H9 (cell line): ENCODE measurements at regions not wholly inside any gene's neighbourhood (a gene's known extent, or its start where the extent isn't known, plus 50 kb on each side); places are given as distances from the start of the nearest gene placed in this dataset.

Experiments
- DNase-seq: peaks from one replicate; pipeline ENCODE4 v3.0.0-alpha.2; 2017
- H2AFZ ChIP-seq: one replicate; pipeline ENCODE4 v1.6.1; 2013; ENCODE audit warnings: mild to moderate bottlenecking, low read length, control low read depth, moderate library complexity
- H2AK5ac ChIP-seq: 2 replicates; pipeline ENCODE4 v1.6.1; 2013; ENCODE audit warnings: low read length, control low read depth, mixed read lengths; ENCODE audit not compliant: insufficient read length
- H2BK120ac ChIP-seq: one replicate; pipeline ENCODE4 v1.6.1; 2013; ENCODE audit warnings: low read depth, mild to moderate bottlenecking, low read length, control low read depth, inconsistent platforms; ENCODE audit not compliant: poor library complexity, severe bottlenecking
- H2BK12ac ChIP-seq: 2 replicates; pipeline ENCODE4 v1.6.1; 2013; ENCODE audit warnings: low read length, control low read depth, mixed read lengths, low read depth; ENCODE audit not compliant: insufficient read length
- H2BK15ac ChIP-seq: 2 replicates; pipeline ENCODE4 v1.6.1; 2013; ENCODE audit warnings: low read depth, low read length, control low read depth
- H2BK20ac ChIP-seq: one replicate; pipeline ENCODE4 v1.6.1; 2013; ENCODE audit warnings: low read depth, mild to moderate bottlenecking, low read length, control low read depth, inconsistent platforms; ENCODE audit not compliant: poor library complexity, severe bottlenecking
- H2BK5ac ChIP-seq: 2 replicates; pipeline ENCODE4 v1.6.1; 2013; ENCODE audit warnings: low read length, control low read depth, mixed read lengths; ENCODE audit not compliant: insufficient read length
- H3K14ac ChIP-seq: 2 replicates; pipeline ENCODE4 v1.6.1; 2013; ENCODE audit warnings: low read length, control low read depth; ENCODE audit not compliant: insufficient read depth
- H3K18ac ChIP-seq: 2 replicates; pipeline ENCODE4 v1.6.1; 2013; ENCODE audit warnings: low read depth, mild to moderate bottlenecking, mixed read lengths, low read length, control low read depth; ENCODE audit not compliant: insufficient read length
- H3K23ac ChIP-seq: 2 replicates; pipeline ENCODE4 v1.6.1; 2013; ENCODE audit warnings: low read length, control low read depth, mixed read lengths, low read depth; ENCODE audit not compliant: insufficient read length
- H3K23me2 ChIP-seq: 2 replicates; pipeline ENCODE4 v1.6.1; 2013; ENCODE audit warnings: low read depth, mild to moderate bottlenecking, mixed read lengths, low read length, control low read depth; ENCODE audit not compliant: insufficient read length, poor library complexity, severe bottlenecking
- H3K27ac ChIP-seq: 2 replicates; pipeline ENCODE4 v1.5.1; 2013; ENCODE audit warnings: low read length, control low read depth, mixed read lengths, low read depth; ENCODE audit not compliant: insufficient read length
- H3K27me3 ChIP-seq: 2 replicates; pipeline ENCODE4 v1.6.1; 2013; ENCODE audit warnings: low read length, control low read depth, inconsistent platforms; ENCODE audit not compliant: insufficient read depth
- H3K4ac ChIP-seq: 2 replicates; pipeline ENCODE4 v1.6.1; 2013; ENCODE audit warnings: low read depth, mild to moderate bottlenecking, control low read depth, inconsistent platforms, low read length, moderate library complexity
- H3K4me1 ChIP-seq: 2 replicates; pipeline ENCODE4 v1.6.1; 2013; ENCODE audit warnings: low read length, control low read depth, inconsistent platforms; ENCODE audit not compliant: insufficient read depth
- H3K4me2 ChIP-seq: 2 replicates; pipeline ENCODE4 v1.6.1; 2013; ENCODE audit warnings: low read length, control low read depth, mixed read lengths; ENCODE audit not compliant: insufficient read length, insufficient read depth
- H3K56ac ChIP-seq: 2 replicates; pipeline ENCODE4 v1.6.1; 2013; ENCODE audit warnings: low read depth, mild to moderate bottlenecking, mixed read lengths, low read length, control low read depth; ENCODE audit not compliant: insufficient read length
- H3K79me1 ChIP-seq: 2 replicates; pipeline ENCODE4 v1.6.1; 2013; ENCODE audit warnings: low read depth, mild to moderate bottlenecking, moderate library complexity, low read length, control low read depth, inconsistent platforms; ENCODE audit not compliant: insufficient read depth, poor library complexity, severe bottlenecking
- H3K79me2 ChIP-seq: 2 replicates; pipeline ENCODE4 v1.6.1; 2013; ENCODE audit warnings: low read length, control low read depth, inconsistent platforms; ENCODE audit not compliant: insufficient read depth
- H3K9ac ChIP-seq: 2 replicates; pipeline ENCODE4 v1.6.1; 2013; ENCODE audit warnings: low read length, control low read depth, mixed read lengths; ENCODE audit not compliant: insufficient read length; ENCODE audit errors: extremely low read depth
- H3K9me3 ChIP-seq: one replicate; pipeline ENCODE4 v1.6.1; 2013; ENCODE audit warnings: low read depth, low read length, inconsistent platforms; ENCODE audit not compliant: control insufficient read depth
- H3T11ph ChIP-seq: one replicate; pipeline ENCODE4 v1.6.1; 2013; ENCODE audit warnings: mild to moderate bottlenecking, low read length, control low read depth, inconsistent platforms
- H4K20me1 ChIP-seq: one replicate; pipeline ENCODE4 v1.6.1; 2013; ENCODE audit not compliant: control insufficient read depth, insufficient read length, insufficient read depth
- H4K5ac ChIP-seq: 2 replicates; pipeline ENCODE4 v1.6.1; 2013; ENCODE audit warnings: low read depth, mild to moderate bottlenecking, mixed read lengths, low read length, control low read depth; ENCODE audit not compliant: insufficient read length
- H4K8ac ChIP-seq: replicated peaks from 2 replicates; pipeline ENCODE4 v1.6.1; 2013; ENCODE audit warnings: low read length, control low read depth, mixed read lengths, low read depth; ENCODE audit not compliant: insufficient read length
- H4K91ac ChIP-seq: 2 replicates; pipeline ENCODE4 v1.6.1; 2013; ENCODE audit warnings: low read depth, mild to moderate bottlenecking, moderate library complexity, mixed read lengths, low read length, control low read depth; ENCODE audit not compliant: insufficient read length
- H3K27ac Mint-ChIP-seq, 3 experiments: 2 replicates in 2 of 3; 3 replicates in 1 of 3; pipeline ENCODE4 v1.8.0; 2020 to 2021; ENCODE audit warnings: mixed read lengths in 3 of 3, mild to moderate bottlenecking in 1 of 3, moderate library complexity in 1 of 3
- H3K27me3 Mint-ChIP-seq: 2 replicates; pipeline ENCODE4 v1.8.0; 2021; ENCODE audit warnings: low read depth, mild to moderate bottlenecking, moderate library complexity, mixed read lengths
- H3K36me3 Mint-ChIP-seq, 3 experiments: 2 replicates in 2 of 3; 3 replicates in 1 of 3; pipeline ENCODE4 v1.8.0; 2020 to 2021; ENCODE audit warnings: low read depth in 3 of 3, mixed read lengths in 3 of 3; ENCODE audit not compliant: insufficient read depth in 1 of 3
- H3K4me1 Mint-ChIP-seq, 2 experiments: 2 replicates each; pipeline ENCODE4 v1.8.0; 2020; ENCODE audit warnings: mixed read lengths in 2 of 2
- H3K4me3 Mint-ChIP-seq, 2 experiments: 2 replicates in 1 of 2; 3 replicates in 1 of 2; pipeline ENCODE4 v1.8.0; 2020 to 2021; ENCODE audit warnings: mild to moderate bottlenecking in 2 of 2, mixed read lengths in 2 of 2, moderate library complexity in 1 of 2
- H3K9me3 Mint-ChIP-seq, 2 experiments: 2 replicates in 1 of 2; 3 replicates in 1 of 2; pipeline ENCODE4 v1.8.0; 2020; ENCODE audit warnings: mild to moderate bottlenecking in 2 of 2, mixed read lengths in 2 of 2, moderate library complexity in 1 of 2
- CTCF ChIP-seq: fragments of 200-600 bp; sonication (generic); conservative IDR thresholded peaks from 3 replicates; pipeline ENCODE4 v1.8.0; 2021; ENCODE audit warnings: antibody characterized with exemption, mild to moderate bottlenecking
- WGBS: extraction: QIAGEN DNeasy Blood & Tissue Kit; methylation state at CpG from one replicate; pipeline ENCODE4 v1.1.7; 2013; ENCODE audit warnings: missing lambda C conversion rate, low lambda C conversion rate, mixed read lengths; ENCODE audit not compliant: insufficient read length; ENCODE audit errors: extremely low coverage; 5-methylcytosine and 5-hydroxymethylcytosine counted together

GRCh38 chr18:39801010-39801409 lies 2154.0 kb upstream of the PIK3C3 start:
- Histone ChIP-seq H3K79me1 (no peaks in the 10 kb centered on the region), H4K91ac (no peak overlapping the region)
- DNase-seq = no peak

More at GRCh38 chr18:39801010-39801409, 2154.0 kb upstream of the PIK3C3 start:
- H3K27ac ChIP-seq = no peak overlapping the region
- no peak overlapping the region for H3K18ac ChIP-seq
- H2BK15ac ChIP-seq = no peak overlapping the region
- no peak for TF ChIP-seq CTCF
- no peak overlapping the region for H4K5ac ChIP-seq
- no peak overlapping the region for H3K27ac Mint-ChIP-seq
- H3K4ac ChIP-seq = no peak overlapping the region
- no peak overlapping the region for H3K4me2 ChIP-seq
- no peaks in the 10 kb centered on the region for H3K27me3 Mint-ChIP-seq
- H2AK5ac ChIP-seq = no peak overlapping the region
- H3K23ac ChIP-seq = no peak overlapping the region
- no peak overlapping the region for H2BK12ac ChIP-seq
- no peak overlapping the region for H2BK5ac ChIP-seq
- H3K9me3 Mint-ChIP-seq = peaks cover 10 to 19% of the 10 kb centered on the region in 2 experiments
- peaks cover 5% of the 10 kb centered on the region; the same call in 1 of the 2 replicates for H3K4me1 ChIP-seq
- no peak overlapping the region for H3K56ac ChIP-seq
- no peak overlapping the region for H2AFZ ChIP-seq
- H3T11ph ChIP-seq = no peak overlapping the region
- H2BK120ac ChIP-seq = no peak overlapping the region
- peaks cover 2 to 12% (median 6%) of the 10 kb centered on the region in 3 experiments; a peak in 5 of 7 replicates for H3K36me3 Mint-ChIP-seq
- H3K9ac ChIP-seq = no peak overlapping the region
- H3K79me2 ChIP-seq = peaks cover 6% of the 10 kb centered on the region; the same call in 1 of the 2 replicates
- H3K23me2 ChIP-seq = no peaks in the 10 kb centered on the region
- no peak overlapping the region for H3K14ac ChIP-seq
- H2BK20ac ChIP-seq = no peak overlapping the region
- no CpG with 5 or more reads among the region's 15 CpGs for WGBS
- H3K4me1 Mint-ChIP-seq = peaks cover 13 to 16% of the 10 kb centered on the region in 2 experiments; a peak in 3 of 4 replicates
- H4K20me1 ChIP-seq = no peaks in the 10 kb centered on the region
- no peak overlapping the region for H3K4me3 Mint-ChIP-seq
- H3K9me3 ChIP-seq = peaks cover 11% of the 10 kb centered on the region
- H3K27me3 ChIP-seq = no peaks in the 10 kb centered on the region
- H4K8ac ChIP-seq = no peak overlapping the region
